GM19395 (cell line): ENCODE measurements at regions not wholly inside any gene's neighbourhood (a gene's known extent, or its start where the extent isn't known, plus 50 kb on each side); places are given as distances from the start of the nearest gene placed in this dataset.
"Not testable (repeated sequence)": the region's sequence is repeated elsewhere in the genome, so short reads cannot be mapped to it uniquely, and the experiment has no call there.

Experiments
- ATAC-seq: cut with Tn5 transposase; IDR thresholded peaks from one replicate; pipeline ENCODE4 v1.9.1; 2021; ENCODE audit warnings: mild to moderate bottlenecking, moderate library complexity; ENCODE audit not compliant: unreplicated experiment

GRCh38 chr2:110292807-110293206 is 80.5 kb upstream of the MTLN start:
- ATAC-seq = not testable (repeated sequence)

- ATAC-seq = not testable (repeated sequence)
Observed at GRCh38 chr2:110291909-110292579, 79.7 kb upstream of the MTLN start.

GRCh38 chr2:110287817-110288216 is 75.5 kb upstream of the MTLN start:
- not testable (repeated sequence) for ATAC-seq

GRCh38 chr2:110287253-110287652 is 74.9 kb upstream of the MTLN start:
- not testable (repeated sequence) for ATAC-seq

GRCh38 chr2:110285002-110285401 is 72.7 kb upstream of the MTLN start:
- not testable (repeated sequence) for ATAC-seq

- ATAC-seq = not testable (repeated sequence)
Observed at GRCh38 chr2:110280804-110281203, 68.5 kb upstream of the MTLN start.

- not testable (repeated sequence) for ATAC-seq
Observed at GRCh38 chr2:110277054-110277453, 64.7 kb upstream of the MTLN start.

GRCh38 chr2:110276092-110276491 is 63.7 kb upstream of the MTLN start:
- ATAC-seq = not testable (repeated sequence)

- ATAC-seq = peak; percentile 65
Observed at GRCh38 chr2:110269674-110270073, 57.3 kb upstream of the MTLN start.

GRCh38 chr2:110267828-110268407 is 55.6 kb upstream of the MTLN start:
- not testable (repeated sequence) for ATAC-seq

GRCh38 chr2:110264804-110265203 is 52.5 kb upstream of the MTLN start:
- not testable (repeated sequence) for ATAC-seq

GRCh38 chr2:110264076-110264681 is 51.8 kb upstream of the MTLN start:
- not testable (repeated sequence) for ATAC-seq

GRCh38 chr2:110263462-110263861 is 51.1 kb upstream of the MTLN start:
- not testable (repeated sequence) for ATAC-seq
